HG03135 (cell line): ENCODE measurements at regions not wholly inside any gene's neighbourhood (a gene's known extent, or its start where the extent isn't known, plus 50 kb on each side); places are given as distances from the start of the nearest gene placed in this dataset.
"Not testable (repeated sequence)": the region's sequence is repeated elsewhere in the genome, so short reads cannot be mapped to it uniquely, and the experiment has no call there.

Experiments used
- ATAC-seq: cut with Tn5 transposase; IDR thresholded peaks from one replicate; pipeline ENCODE4 v1.9.1; 2021; ENCODE audit warnings: mild to moderate bottlenecking, moderate library complexity; ENCODE audit not compliant: unreplicated experiment

DNA sequence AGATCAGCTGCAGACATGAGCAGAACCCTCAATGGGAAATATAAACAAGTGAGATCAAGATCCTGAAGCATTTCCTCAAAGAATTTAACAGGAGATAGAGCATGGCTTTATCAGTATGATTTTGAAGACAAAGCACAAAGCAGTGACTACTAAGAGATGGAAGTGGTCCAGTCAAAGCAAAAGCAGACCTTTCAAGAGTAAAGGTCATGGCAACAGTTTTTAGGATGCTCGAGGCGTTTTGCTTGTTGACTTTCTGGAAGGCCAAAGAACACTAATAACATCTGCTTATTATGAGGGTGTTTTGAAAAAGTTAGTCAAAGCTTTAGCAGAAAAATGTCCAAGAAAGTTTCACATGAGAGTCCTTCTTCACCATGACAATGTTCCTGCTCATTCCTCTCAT, 128.5 kb downstream of the KCNE4 start:
- ATAC-seq: no peak

DNA sequence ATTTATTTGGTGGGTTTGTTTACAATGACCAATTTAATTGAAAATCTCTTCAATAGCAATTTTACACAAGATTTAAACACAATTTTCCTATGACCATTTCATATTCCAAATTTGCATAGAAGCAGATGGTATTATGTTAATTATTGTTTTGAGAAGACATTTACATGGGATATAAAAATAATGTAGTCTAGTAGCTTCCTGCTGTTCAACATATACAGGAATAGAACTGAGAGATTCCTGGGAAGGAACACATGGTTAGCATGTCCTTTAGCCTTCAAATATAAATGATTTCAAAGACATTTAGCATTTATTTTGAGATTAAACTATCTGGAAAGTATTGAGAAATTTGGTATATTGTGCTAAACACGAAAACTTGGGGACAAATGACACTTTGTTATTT, 129.6 kb downstream of the KCNE4 start:
- no peak for ATAC-seq

DNA sequence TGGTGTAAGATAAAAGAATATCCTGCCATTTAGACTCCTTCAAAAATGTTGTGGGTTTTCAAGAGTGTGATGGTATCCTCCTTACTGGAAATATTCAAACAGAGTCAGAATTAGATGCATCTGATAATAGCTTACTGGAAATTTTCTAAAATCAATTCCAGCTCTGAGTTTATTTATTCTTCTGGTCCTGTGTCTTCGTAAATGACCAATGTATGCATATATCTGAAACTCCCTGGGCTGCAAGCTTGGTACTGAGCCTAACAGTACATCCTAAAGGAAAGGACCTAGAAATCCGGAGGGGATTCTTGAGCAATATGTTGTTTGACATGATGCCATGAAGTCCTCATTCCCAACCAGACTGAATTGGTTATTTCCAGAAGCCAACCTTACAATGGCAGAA, 130.4 kb downstream of the KCNE4 start:
- no peak for ATAC-seq

DNA sequence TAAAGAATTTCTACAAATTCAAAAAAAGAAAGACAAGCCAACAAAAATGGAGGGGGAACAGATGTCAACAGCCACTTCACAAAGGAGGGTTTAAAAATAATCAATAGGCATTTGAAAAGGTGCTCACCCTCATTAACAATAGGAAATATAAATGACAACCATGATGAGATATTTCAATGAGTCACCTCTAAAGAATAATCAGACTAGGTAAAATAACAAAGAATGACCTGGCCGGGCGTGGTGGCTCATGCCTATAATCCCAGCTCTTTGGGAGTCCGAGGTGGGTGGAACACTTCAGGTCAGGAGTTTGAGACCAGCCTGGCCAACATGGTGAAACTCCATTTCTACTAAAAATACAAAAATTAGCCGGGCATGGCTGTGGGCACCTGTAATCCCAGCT, 133.6 kb downstream of the KCNE4 start:
- no peak for ATAC-seq

DNA sequence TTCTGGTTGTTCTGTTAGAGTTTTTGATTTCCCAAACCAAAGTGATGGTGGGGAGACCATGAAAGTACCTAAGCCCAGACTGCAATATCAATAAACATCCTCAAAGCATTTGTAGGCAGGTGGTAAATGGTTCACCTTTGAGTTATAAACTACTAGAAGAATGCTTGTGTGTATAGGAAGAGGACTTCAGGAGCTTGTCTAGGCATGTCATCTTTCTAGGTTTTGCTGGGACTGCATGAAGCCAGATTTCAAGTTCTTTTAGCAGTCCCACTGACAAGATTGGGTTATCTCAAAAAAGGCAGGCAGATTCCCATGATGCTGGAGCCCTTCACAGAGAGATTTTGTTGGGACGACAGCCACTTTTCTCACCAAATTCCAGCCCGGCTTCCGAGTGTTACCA, 135.3 kb downstream of the KCNE4 start:
- no peak for ATAC-seq

DNA sequence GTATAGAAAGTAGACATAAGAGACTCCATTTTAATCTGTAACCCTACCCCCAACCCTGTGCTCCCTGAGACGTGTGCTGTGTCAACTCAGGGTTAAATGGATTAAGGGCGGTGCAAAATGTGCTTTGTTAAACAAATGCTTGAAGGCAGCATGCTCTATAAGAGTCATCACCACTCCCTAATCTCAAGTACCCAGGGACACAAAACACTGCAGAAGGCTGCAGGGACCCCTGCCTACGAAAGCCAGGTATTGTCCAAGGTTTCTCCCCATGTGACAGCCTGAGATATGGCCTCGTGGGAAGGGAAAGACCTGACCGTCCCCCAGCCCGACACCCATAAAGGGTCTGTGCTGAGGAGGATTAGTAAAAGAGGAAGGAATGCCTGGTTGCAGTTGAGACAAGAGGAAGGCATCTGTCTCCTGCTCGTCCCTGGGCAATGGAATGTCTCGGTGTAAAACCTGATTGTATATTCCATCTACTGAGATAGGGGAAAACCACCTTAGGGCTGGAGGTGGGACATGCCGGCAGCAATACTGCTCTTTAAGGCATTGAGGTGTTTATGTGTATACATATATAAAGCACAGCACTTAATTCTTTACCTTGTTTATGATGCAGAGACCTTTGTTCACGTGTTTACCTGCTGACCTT, 138.7 kb downstream of the KCNE4 start:
- not testable (repeated sequence) for ATAC-seq

DNA sequence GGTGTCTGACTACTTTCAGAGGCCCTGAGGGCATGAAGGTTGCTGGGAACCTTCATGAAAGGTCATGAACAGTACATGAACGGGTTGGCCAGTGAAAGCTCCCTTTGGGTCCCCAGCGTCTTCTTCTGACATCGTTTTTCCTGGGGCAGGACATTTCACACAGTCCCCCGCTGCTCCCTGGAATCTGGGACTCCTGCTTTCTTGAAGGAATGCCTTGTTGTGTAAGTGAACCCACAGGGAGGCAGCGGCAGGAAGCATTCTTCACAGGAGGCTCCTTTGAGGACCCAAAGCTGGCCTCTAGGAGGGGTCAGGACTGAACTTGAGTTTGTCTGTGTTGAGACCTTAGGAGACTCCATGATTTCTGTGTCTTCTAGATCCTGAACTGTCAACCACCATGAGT, 144.3 kb downstream of the KCNE4 start:
- ATAC-seq: no peak

DNA sequence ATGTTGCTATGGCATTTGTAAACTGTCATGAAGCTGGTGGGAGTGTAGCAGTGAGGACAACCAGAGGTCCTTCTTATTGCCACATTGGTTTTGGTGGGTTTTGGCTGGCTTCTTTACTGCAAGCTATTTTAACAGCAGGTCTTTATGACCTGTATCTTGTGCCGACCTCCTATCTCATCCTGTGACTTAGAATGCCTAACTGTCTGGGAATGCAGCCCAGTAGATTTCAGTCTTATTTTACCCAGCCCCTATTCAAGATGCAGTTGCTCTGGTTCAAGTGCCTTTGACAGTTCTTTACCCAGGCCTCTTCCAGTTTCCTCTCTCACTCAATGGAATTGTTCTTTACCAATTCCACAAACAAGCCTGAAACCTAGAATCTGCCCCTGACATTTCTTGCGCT, 145.1 kb downstream of the KCNE4 start:
- ATAC-seq: no peak

DNA sequence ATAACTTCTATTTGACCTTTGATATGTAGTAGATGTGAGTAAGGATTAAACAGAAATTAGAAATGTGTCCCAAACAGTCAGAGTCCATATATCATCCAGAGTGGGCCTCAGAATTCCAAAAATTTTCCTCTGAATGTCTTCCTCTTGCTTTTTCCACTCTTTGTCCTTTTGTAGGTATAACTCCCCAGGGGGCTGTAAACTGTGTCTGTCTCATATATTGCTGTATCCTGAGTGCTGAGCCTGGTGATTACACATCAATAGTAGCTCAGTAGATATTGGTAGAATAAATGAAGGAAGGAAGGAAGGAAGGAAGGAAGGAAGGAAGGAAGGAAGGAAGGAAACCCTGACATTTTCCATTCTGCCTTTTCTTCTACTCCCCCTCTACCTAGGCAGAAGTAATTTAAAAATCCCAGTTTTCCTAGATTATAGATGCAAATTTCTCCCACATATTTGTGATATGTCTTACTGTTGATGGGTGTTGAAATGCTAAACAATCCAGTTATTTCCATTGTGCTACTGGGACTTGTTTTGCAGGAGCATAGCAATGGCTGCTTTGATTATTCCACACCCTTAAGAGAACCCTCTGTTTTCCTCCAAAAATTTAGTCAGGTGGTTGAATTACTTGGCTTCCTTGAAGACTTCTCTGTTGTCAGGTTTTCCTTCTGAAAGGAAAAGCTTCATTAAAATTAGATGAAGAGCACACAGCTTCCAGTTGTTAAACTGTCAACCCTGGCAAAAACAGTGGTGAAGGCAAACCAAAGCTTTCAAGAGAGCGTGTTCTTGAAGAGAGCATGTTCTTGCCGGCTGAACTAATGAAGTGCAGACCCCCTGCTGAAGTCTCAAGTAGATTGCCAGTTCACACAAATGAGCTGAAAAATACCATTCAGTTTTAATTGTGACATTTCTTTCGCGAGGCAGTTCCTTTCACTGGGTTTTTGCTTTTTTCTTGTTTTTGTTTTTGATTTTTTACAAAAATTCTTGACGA, 147.8 kb downstream of the KCNE4 start:
- no peak for ATAC-seq

DNA sequence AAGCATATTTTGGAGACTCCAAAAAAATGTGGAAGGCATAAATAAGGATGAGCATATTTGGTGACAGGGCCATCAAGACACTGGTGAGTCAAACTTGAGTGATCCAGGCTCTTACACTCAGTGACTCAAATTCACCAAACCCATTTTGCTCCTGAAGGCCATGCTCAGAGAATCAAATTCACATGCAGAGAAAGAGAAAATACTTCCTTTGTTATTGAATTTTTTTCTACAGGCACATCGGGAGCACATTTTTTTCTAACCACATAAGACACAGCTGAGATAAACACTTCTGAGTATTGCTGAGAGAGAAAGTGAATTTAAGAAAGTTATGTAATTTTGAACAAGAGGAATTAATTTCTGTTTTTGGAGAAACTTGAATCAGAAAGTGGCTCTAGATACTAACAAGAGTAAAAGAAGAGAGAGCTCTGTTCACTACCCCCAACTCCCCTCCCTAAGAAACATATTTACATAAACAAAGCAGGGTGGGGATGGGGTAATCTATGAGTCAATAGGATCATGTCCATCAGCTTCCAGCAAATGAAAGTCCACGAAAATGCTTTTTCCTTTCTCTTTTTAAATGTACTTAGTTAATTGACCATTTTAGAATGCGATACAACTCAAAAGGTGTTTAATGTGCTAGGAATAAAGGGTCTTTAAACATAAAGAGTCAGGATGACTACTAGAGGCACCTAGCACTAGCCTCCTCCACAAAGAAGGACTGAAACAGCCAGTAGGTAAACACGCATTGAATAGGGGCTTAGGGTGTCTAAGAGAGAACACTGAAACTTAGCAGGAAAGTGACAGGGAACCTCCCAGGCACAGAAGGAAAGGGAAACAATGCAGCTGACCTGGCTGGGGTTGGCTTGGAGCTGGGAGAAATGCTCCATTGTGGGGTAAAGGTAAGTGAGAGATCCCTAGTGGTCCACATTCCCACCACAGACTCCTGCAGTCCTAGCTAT, 152.3 kb downstream of the KCNE4 start:
- no peak for ATAC-seq

DNA sequence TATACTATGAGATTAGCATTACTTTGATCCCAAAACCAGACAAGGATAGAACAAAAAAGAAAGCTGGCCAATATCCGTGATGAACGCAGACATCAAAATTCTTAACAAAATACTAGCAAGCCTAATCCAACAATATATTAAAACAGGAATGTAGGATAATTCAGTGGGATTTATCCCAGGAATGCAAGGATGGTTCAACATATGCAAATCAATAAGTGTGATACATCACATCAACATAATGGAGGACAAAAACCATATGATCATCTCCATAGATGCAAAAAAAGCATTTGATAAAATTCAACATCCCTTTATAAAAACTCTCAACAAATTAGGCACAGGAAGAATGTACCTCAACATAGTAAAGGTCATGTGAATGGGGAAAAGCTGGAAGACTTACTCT, 158.5 kb downstream of the KCNE4 start:
- ATAC-seq: no peak

DNA sequence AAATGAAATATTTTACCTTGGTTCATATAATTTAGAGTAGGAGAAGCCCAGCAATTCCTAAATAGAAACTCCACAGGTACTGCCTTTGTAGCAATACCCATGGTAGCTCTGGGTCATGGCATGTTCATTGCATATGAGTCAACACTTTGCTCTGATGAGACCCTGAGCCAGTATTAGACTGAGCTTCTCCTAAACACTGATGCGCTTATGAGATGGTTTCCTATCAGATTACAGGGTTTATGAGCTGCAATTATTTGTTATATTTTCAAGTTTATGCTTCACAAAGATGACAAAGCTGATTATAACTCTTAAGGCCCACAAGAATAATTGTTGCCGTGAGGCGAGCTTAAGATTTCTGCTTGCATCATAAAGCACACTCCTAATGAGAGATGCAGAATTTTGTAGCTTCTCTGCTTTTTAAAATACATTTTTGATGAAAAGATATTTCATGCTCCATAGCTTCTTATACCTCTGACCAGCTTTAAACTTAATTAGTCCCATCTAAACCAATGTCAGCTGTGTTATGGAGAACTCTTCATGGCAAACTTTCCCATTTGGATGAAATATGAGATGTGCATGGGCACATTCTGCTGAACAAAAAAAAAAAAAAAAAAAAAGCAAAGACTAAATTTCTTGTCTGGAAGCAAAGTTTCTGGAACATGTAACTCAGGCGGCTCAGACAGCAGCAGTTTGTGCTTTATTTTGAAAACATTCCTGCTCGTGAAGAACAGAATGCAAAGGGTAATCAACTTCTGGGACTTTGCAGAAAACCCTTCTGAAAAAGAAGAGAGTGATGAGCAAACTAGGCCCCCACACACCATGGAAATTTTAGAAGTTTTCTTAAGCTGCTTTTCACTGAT, 162.6 kb downstream of the KCNE4 start:
- no peak for ATAC-seq

DNA sequence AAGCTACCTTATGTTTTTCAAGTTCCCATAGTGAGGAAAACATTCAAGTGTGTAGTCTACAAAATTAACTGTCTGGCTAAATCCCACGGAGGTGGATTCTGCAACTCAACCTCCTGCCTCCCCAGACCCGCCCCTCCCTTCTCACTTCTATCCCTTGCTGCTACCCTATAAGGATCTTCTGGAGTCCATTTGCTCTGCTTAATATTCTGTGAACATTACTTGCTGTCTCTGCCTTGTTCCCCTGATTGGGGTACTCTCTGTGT, 163.2 kb downstream of the KCNE4 start:
- no peak for ATAC-seq

DNA sequence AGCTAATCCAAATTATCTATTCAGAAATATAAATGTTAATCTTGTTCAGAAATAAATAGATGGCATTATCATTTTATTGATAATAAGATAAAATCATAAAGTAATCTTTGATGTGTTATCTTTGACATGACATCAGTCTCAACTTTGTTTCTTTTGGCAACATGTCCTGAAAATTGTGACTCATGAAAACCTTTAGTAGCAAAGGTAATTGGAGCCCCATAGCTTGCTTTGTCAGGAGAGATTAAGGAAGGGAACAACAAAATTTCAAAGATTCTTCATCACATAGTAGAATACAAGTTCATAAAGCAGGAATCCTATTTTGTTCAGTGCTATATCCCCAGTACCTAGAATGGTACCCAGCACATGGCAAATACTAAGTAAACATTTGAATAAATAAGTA, 165.4 kb downstream of the KCNE4 start:
- ATAC-seq: no peak

DNA sequence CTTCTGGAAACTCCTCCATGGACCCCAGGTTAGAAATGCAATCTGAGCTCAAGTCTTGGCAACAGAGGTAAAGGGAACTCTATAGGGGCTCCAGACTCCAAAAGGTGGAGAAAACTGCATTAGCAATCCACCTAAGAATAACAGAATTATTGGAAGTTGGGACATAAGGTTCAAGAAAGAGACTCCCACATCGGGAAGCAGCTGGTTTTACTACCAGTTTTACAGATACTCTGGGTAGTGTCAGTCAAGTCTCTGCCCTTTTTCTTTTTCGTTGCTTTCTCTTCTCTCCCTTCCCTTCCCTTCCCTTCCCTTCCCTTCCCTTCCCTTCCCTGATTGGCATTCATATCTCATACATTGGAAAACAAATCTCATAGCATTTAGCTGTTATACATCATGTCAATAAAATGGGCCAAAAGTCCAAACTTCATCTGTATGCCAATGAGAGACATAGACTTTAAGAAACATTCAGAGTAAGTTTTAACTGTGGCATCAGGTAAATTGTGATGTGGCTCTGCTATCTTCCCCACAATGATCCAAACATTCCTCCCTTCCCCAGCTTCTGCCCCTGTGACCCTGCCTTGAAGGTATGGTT, 166.7 kb downstream of the KCNE4 start:
- ATAC-seq: no peak

DNA sequence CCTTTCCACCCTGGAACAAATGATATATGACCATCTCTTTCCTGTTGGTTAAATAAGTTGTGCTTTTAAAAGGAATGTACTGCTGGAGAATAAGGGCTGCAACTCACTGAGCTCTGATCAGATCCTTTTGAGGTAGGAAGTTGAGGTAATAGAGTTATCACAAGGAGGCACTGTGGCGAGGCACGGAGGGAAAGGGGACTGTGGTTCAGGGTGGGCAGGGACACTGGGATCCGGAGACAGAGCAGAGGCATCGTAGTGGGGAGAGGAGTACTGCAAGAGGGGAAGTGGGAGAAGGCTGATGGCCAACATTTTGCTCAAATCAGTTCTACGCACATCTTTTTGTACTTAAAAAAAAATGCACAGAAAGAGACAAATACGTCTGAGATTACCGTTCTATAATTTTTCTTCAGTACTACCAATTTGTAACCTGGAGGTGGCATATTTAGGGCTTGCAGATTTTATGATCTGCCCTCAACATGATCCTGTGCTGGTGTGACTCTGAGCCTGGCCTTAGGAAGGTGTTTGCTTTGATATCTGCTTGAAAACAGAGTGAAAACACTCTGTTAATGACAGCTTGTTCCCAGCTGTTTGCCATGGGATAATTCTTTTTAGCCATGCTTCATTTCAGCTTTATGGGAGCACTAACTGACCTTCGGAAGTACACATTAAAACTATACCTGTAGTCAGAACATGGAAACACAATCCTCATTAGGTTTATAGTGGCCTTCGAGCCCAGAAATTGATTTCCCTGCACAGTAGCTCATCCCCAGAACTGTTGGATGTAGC, 168.1 kb downstream of the KCNE4 start:
- ATAC-seq: no peak

DNA sequence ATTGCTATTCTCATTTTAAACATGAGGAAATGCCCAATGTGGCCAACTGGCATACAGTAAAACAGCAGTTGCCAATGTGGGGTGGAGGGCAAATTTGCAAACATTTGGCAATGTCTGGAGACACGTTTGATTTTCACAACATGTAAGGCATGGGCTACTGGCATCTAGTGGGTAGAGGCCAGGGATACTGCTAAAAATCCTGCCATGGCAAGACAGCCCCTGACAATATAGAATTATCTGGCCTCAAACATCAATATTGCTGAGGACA, 168.6 kb downstream of the KCNE4 start:
- ATAC-seq: no peak

DNA sequence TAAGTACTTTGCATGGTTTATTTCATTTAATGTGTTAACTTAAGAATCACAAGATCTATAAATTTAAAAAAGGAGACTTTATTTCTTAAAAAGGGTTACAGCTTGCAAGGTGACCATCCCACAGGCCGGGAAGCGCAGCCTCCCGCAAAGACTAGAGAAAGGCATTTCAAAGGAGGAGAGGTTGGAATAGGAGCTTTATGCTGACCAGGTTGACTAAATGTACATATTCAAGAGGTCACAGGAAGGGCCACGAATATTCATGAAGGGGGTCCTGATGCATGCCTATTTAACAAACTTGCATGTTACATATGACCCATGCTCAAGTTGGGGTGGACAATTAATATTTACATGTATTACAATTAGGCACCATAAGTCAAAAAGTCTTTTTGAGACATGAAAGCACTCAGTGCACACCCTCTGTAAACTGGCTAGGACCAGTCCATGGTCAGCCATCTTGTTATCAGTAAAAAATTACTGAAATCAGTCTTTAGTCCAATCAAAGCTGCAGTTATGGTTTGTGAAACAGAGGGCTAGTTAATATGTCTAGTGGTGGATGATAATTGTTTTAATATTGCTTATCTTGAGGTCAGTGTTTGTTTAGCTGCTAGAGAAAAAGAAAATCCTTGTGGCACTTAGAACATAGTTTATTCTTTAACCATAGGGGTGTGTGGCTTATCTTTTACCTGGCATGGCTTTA, 169.3 kb downstream of the KCNE4 start:
- ATAC-seq: no peak

DNA sequence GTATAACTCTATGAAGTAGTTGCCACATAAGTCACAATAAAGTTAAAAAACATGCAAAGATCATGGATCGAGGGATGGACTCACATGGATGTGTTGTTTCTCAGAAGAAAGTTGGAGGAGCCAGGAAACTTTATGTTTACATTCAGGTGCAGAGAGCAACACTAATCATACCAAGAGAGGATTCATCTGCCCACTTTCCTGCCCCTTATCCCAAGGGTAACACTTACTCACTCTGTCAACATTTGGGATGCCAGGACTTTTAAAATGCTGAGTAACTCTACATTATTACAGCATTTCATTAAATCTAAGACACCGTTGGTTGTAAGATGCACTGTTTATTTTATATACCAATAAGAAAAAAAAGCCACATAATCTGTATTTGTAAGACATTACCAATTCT, 170.4 kb downstream of the KCNE4 start:
- ATAC-seq: no peak
